Uterus (tissue), 2 donors: ENCODE measurements at regions not wholly inside any gene's neighbourhood (a gene's known extent, or its start where the extent isn't known, plus 50 kb on each side); places are given as distances from the start of the nearest gene placed in this dataset.

Experiments
- POLR2A ChIP-seq, 2 donors: fragments of 450-650 bp; IDR thresholded peaks; one replicate each; pipeline ENCODE4 v1.6.1; 2016; ENCODE audit warnings: antibody characterized with exemption in 2 of 2, mild to moderate bottlenecking in 1 of 2, moderate library complexity in 1 of 2
- TF ChIP-seq, protein P1 (sequence below), 4 experiments: fragments of 200-600 bp in 2 of 4; fragments of 450-650 bp in 2 of 4; sonication (generic) in 2 of 4; IDR thresholded peaks; one replicate each; pipeline ENCODE4 v1.5.1; 2016 to 2019; ENCODE audit warnings: antibody characterized with exemption in 4 of 4, mild to moderate bottlenecking in 2 of 4, moderate library complexity in 1 of 4

DNA sequence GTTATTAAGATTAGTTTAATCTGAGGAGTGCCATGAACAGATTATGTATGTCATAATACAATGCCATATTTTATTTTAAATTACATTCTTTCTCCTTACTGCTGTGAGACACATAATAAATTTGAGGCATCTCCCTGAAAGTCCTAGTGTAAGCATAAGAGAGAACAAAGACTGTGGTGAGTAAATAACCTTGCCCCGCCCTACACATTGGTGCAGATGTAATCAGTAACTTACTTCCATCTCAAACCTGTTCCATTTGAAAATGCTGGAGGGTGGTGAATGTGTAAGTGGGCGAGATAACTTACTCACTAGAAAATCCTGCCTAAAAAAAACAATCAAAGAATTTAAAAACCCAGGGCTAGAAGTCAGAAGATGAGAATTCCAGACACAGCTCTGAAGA, 338.1 kb upstream of the SLIT2 start:
- TF ChIP-seq, protein P1, sequence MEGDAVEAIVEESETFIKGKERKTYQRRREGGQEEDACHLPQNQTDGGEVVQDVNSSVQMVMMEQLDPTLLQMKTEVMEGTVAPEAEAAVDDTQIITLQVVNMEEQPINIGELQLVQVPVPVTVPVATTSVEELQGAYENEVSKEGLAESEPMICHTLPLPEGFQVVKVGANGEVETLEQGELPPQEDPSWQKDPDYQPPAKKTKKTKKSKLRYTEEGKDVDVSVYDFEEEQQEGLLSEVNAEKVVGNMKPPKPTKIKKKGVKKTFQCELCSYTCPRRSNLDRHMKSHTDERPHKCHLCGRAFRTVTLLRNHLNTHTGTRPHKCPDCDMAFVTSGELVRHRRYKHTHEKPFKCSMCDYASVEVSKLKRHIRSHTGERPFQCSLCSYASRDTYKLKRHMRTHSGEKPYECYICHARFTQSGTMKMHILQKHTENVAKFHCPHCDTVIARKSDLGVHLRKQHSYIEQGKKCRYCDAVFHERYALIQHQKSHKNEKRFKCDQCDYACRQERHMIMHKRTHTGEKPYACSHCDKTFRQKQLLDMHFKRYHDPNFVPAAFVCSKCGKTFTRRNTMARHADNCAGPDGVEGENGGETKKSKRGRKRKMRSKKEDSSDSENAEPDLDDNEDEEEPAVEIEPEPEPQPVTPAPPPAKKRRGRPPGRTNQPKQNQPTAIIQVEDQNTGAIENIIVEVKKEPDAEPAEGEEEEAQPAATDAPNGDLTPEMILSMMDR (IDR thresholded peaks at IDR 0.05) = no peak
- TF ChIP-seq POLR2A (IDR thresholded peaks at IDR 0.05) = no peak
